GM12875 (cell line): ENCODE measurements at regions not wholly inside any gene's neighbourhood (a gene's known extent, or its start where the extent isn't known, plus 50 kb on each side); places are given as distances from the start of the nearest gene placed in this dataset.

Source experiments
- H3K4me3 ChIP-seq: one replicate; pipeline ENCODE4 v1.5.1; 2011; ENCODE audit warnings: low read depth, low read length, control low read depth
- TF ChIP-seq, protein P1 (sequence below): IDR thresholded peaks from 2 replicates; pipeline ENCODE4 v1.5.1; 2011; ENCODE audit warnings: low read depth, mild to moderate bottlenecking, control low read depth, inconsistent platforms, low read length, moderate library complexity, borderline replicate concordance; ENCODE audit not compliant: insufficient read depth

DNA sequence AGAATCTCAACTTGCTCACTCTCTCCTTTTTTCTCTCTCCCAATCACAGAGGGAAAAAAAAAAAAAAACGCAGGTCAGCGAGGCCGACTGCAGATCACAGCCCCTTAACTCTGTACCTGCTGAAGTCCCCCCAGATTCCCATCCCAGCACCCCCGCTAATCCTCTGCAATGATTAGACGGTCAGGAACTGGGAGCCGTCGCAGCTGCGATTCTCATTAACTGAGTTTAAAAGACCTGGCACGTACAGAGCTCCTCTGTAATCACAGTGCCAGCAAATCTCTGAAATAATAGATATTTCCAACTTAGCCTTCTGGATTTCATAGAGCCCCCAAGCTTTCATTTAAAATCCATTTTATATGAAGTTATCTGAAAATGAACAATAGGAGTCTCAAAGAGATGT lies 84.4 kb downstream of the ANKRD60 start:
- H3K4me3 ChIP-seq, result no peak overlapping the region
- TF ChIP-seq, protein P1, sequence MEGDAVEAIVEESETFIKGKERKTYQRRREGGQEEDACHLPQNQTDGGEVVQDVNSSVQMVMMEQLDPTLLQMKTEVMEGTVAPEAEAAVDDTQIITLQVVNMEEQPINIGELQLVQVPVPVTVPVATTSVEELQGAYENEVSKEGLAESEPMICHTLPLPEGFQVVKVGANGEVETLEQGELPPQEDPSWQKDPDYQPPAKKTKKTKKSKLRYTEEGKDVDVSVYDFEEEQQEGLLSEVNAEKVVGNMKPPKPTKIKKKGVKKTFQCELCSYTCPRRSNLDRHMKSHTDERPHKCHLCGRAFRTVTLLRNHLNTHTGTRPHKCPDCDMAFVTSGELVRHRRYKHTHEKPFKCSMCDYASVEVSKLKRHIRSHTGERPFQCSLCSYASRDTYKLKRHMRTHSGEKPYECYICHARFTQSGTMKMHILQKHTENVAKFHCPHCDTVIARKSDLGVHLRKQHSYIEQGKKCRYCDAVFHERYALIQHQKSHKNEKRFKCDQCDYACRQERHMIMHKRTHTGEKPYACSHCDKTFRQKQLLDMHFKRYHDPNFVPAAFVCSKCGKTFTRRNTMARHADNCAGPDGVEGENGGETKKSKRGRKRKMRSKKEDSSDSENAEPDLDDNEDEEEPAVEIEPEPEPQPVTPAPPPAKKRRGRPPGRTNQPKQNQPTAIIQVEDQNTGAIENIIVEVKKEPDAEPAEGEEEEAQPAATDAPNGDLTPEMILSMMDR, result no peak

DNA sequence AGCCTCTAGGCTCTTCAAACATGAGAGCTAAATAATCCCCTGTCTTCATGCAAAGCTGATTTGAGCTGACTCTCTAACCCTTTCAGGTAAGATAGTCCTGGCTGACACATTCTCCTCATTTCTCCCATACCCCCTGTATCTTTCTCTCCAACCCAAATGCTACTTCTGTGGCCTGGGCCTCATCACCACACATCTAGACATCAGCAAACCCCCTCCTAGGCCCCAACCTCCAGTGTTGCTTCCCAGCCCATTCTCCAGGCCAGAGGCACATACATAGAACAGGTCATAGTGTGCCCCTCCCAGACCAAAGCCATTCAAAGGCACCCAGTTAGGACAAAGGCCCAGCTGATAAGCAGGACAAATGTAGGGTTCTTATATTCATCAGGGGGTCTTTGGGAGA lies 84.9 kb downstream of the ANKRD60 start:
- TF ChIP-seq, protein P1, result no peak
- H3K4me3 ChIP-seq, result no peak overlapping the region

DNA sequence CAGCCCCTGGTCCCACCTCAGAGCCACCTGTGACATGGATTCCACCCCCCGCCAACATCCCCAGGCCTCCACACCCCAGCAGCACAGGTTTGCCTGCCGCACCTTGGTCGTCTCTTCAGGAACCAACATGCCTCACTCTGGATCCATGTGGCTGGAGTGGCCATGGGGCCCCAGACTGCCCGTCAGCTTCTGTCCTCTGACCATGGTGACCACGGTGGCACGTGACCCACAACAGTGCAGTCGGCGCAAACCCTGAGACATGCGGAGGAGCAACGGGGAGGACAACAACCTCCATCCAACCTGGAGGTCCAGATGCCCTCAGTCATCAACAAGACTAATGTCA lies 85.6 kb downstream of the ANKRD60 start:
- TF ChIP-seq, protein P1, result no peak

DNA sequence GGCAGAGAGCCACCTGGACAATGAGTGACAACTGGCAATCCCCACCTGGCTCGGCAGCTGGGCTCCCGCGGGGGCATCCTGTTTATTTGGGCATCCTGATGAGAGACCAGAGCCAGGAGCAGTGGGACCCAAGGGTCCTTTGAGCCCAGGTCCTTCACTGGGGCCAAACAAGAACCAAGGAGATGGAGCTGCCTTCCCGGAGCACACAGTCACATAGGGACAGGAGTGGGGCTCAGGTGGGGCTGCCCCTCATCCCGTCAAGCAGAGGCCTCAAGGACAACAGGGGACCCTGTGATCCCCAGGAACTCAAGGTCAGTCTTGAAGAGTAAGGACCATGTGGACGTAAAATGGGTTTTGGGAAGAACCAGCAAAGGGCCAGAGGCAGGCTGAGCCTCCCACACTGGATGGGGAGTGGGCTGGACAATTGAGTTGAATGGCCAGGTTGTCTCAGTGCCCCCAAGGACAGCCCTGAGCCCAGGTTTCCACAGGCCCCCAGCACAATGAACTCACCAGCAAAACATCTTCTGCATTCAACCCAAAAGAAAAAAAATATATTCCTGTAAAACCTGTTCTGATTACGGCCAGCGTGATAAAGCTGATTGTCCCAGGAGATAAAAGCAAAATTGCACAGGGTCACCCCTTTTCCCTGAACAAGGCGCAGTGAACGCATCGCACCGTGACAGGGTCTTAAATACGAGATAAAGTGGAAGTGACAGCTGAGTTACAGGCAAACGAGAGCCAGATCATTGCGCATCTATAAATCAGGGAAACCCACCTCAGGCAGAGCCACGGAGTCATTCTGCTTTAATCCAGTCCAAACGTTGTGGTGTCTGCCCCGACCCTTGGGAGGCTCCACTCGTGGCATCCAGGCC lies 86.2 kb downstream of the ANKRD60 start:
- TF ChIP-seq, protein P1, result no peak

More for the DNA sequence above, 85.6 kb downstream of the ANKRD60 start:
- no peak overlapping the region for H3K4me3 ChIP-seq

DNA sequence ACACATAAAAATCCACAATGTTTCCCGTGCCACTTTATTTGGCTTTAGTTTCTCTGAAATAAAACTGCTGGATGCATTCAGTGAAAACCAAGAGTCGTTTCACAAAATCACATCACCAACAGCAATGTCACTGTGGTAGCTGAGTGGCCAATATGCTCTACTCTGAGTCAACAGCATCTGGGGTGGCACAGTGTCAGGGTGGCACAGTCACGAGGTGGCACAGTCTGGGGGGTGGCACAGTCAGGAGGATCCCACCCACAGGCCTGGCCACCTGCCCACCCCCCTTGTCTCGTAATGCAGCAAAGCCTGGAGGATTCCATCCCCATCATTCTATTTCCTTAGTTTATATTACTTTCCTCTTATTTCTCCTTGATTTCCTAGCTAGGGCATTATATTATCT lies 87.0 kb downstream of the ANKRD60 start:
- no peak overlapping the region for H3K4me3 ChIP-seq
- TF ChIP-seq, protein P1, result no peak

More for the DNA sequence above, 86.2 kb downstream of the ANKRD60 start:
- no peak overlapping the region for H3K4me3 ChIP-seq

DNA sequence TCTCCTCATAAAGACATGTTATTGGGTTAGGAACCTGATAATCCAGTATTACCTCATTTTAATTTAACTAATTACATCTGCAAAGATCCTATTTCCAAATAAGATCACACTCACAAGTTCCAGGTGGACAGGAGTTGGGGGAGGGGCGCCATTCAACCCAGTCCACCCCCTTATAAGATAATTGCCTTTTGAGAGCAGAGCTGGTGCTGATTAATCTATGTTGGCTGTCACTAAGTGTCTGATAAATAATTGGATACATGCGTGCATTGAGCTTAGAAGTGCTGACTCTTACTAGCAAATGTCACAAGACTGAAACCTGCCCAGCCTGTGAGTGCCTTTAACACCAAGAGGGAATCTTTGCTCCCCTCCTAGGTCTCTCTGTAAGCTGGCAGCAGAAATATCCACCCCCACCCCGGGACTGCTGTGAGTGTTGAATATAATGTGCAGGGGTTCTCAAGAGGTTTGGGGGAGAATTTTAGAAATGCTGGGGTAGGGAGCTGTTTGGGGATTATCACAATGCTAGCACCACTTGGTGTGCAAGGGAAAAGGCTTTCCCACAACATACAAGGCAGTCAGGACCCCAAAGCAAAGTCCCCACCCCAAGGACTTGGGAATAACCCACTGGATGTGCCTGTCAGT lies 87.5 kb downstream of the ANKRD60 start:
- no peak overlapping the region for H3K4me3 ChIP-seq
- TF ChIP-seq, protein P1, result no peak
